ENCODE measurements at regions not wholly inside any gene's neighbourhood (a gene's known extent, or its start where the extent isn't known, plus 50 kb on each side); places are given as distances from the start of the nearest gene placed in this dataset.
"Not testable (repeated sequence)": the region's sequence is repeated elsewhere in the genome, so short reads cannot be mapped to it uniquely, and the experiment has no call there.

GRCh38 chr1:157302724-157303123, 164.5 kb upstream of the ETV3 start:
- no peak for DNase-seq (ENCODE audit: extremely low read depth, low read depth)
- TF ChIP-seq CTCF (IDR thresholded peaks at IDR 0.05; ENCODE audit: low read depth, low read length), result no peak

- DNase-seq (ENCODE audit: extremely low read depth, low read depth), result no peak
- no peak for TF ChIP-seq CTCF (IDR thresholded peaks at IDR 0.05; ENCODE audit: low read depth, low read length)
Observed at GRCh38 chr1:157302199-157302497, 164.0 kb upstream of the ETV3 start.

GRCh38 chr1:157301477-157302198, 163.4 kb upstream of the ETV3 start:
- TF ChIP-seq CTCF (IDR thresholded peaks at IDR 0.05; ENCODE audit: low read depth, low read length), result no peak
- no peak for DNase-seq (ENCODE audit: extremely low read depth, low read depth)

GRCh38 chr1:157294387-157295145, 156.4 kb upstream of the ETV3 start:
- not testable (repeated sequence) for DNase-seq (ENCODE audit: extremely low read depth, low read depth)

GRCh38 chr1:157292809-157293564, 154.8 kb upstream of the ETV3 start:
- TF ChIP-seq CTCF (IDR thresholded peaks at IDR 0.05; ENCODE audit: low read depth, low read length), result no peak

GRCh38 chr1:157292302-157292701, 154.1 kb upstream of the ETV3 start:
- no peak for DNase-seq (ENCODE audit: extremely low read depth, low read depth)
- no peak for TF ChIP-seq CTCF (IDR thresholded peaks at IDR 0.05; ENCODE audit: low read depth, low read length)

More at GRCh38 chr1:157292809-157293564, 154.8 kb upstream of the ETV3 start:
- no peak for DNase-seq (ENCODE audit: extremely low read depth, low read depth)

GRCh38 chr1:157291083-157291482, 152.9 kb upstream of the ETV3 start:
- no peak for DNase-seq (ENCODE audit: extremely low read depth, low read depth)
- TF ChIP-seq CTCF (IDR thresholded peaks at IDR 0.05; ENCODE audit: low read depth, low read length), result no peak
